ENCODE measurements at regions not wholly inside any gene's neighbourhood (a gene's known extent, or its start where the extent isn't known, plus 50 kb on each side); places are given as distances from the start of the nearest gene placed in this dataset.

GRCh38 chr2:156864325-156864724 is 393.2 kb upstream of the GALNT5 start:
- DNase-seq = no peak

GRCh38 chr2:156864753-156865152 is 392.8 kb upstream of the GALNT5 start:
- DNase-seq = no peak

- peak; percentile 8 for DNase-seq
Observed at GRCh38 chr2:156867201-156867600, 390.3 kb upstream of the GALNT5 start.

- no peak for DNase-seq
Observed at GRCh38 chr2:156874707-156875106, 382.8 kb upstream of the GALNT5 start.

GRCh38 chr2:156883804-156884203 is 373.7 kb upstream of the GALNT5 start:
- DNase-seq = peak; percentile 20

- no peak for DNase-seq
Observed at GRCh38 chr2:156884216-156884615, 373.3 kb upstream of the GALNT5 start.

- no peak for DNase-seq
Observed at GRCh38 chr2:156890529-156891148, 366.9 kb upstream of the GALNT5 start.

GRCh38 chr2:156891609-156892008 is 365.9 kb upstream of the GALNT5 start:
- no peak for DNase-seq

- DNase-seq = peak; percentile 44
Observed at GRCh38 chr2:156892467-156893281, 364.8 kb upstream of the GALNT5 start.

GRCh38 chr2:156896294-156896693 is 361.2 kb upstream of the GALNT5 start:
- DNase-seq = peak; percentile 82

- no peak for DNase-seq
Observed at GRCh38 chr2:156897548-156897947, 360.0 kb upstream of the GALNT5 start.

- DNase-seq = peak; percentile 89
Observed at GRCh38 chr2:156901373-156902031, 356.0 kb upstream of the GALNT5 start.

- DNase-seq = peak; percentile 53
Observed at GRCh38 chr2:156903335-156903734, 354.2 kb upstream of the GALNT5 start.

GRCh38 chr2:156907806-156908205 is 349.7 kb upstream of the GALNT5 start:
- peak; percentile 22 for DNase-seq

- DNase-seq = peak; percentile 73
Observed at GRCh38 chr2:156908825-156909224, 348.7 kb upstream of the GALNT5 start.

- no peak for DNase-seq
Observed at GRCh38 chr2:156909983-156910382, 347.5 kb upstream of the GALNT5 start.

- no peak for DNase-seq
Observed at GRCh38 chr2:156915332-156915731, 342.2 kb upstream of the GALNT5 start.

- DNase-seq = peak; percentile 56
Observed at GRCh38 chr2:156918410-156918809, 339.1 kb upstream of the GALNT5 start.

GRCh38 chr2:156930423-156930822 is 327.1 kb upstream of the GALNT5 start:
- no peak for DNase-seq

GRCh38 chr2:156933645-156934225 is 323.8 kb upstream of the GALNT5 start:
- peak; percentile 13 for DNase-seq

- no peak for DNase-seq
Observed at GRCh38 chr2:156935616-156936015, 321.9 kb upstream of the GALNT5 start.

- DNase-seq = no peak
Observed at GRCh38 chr2:156937430-156937829, 320.1 kb upstream of the GALNT5 start.

- no peak for DNase-seq
Observed at GRCh38 chr2:156944871-156945270, 312.6 kb upstream of the GALNT5 start.

GRCh38 chr2:156947261-156947660 is 310.2 kb upstream of the GALNT5 start:
- DNase-seq = peak; percentile 11
